H9 (cell line): ENCODE measurements at regions not wholly inside any gene's neighbourhood (a gene's known extent, or its start where the extent isn't known, plus 50 kb on each side); places are given as distances from the start of the nearest gene placed in this dataset.

Experiments used
- DNase-seq: peaks from one replicate; pipeline ENCODE4 v3.0.0-alpha.2; 2017
- H2AFZ ChIP-seq: one replicate; pipeline ENCODE4 v1.6.1; 2013; ENCODE audit warnings: mild to moderate bottlenecking, low read length, control low read depth, moderate library complexity
- H2AK5ac ChIP-seq: 2 replicates; pipeline ENCODE4 v1.6.1; 2013; ENCODE audit warnings: low read length, control low read depth, mixed read lengths; ENCODE audit not compliant: insufficient read length
- H2BK120ac ChIP-seq: one replicate; pipeline ENCODE4 v1.6.1; 2013; ENCODE audit warnings: low read depth, mild to moderate bottlenecking, low read length, control low read depth, inconsistent platforms; ENCODE audit not compliant: poor library complexity, severe bottlenecking
- H2BK12ac ChIP-seq: 2 replicates; pipeline ENCODE4 v1.6.1; 2013; ENCODE audit warnings: low read length, control low read depth, mixed read lengths, low read depth; ENCODE audit not compliant: insufficient read length
- H2BK15ac ChIP-seq: 2 replicates; pipeline ENCODE4 v1.6.1; 2013; ENCODE audit warnings: low read depth, low read length, control low read depth
- H2BK20ac ChIP-seq: one replicate; pipeline ENCODE4 v1.6.1; 2013; ENCODE audit warnings: low read depth, mild to moderate bottlenecking, low read length, control low read depth, inconsistent platforms; ENCODE audit not compliant: poor library complexity, severe bottlenecking
- H2BK5ac ChIP-seq: 2 replicates; pipeline ENCODE4 v1.6.1; 2013; ENCODE audit warnings: low read length, control low read depth, mixed read lengths; ENCODE audit not compliant: insufficient read length
- H3K14ac ChIP-seq: 2 replicates; pipeline ENCODE4 v1.6.1; 2013; ENCODE audit warnings: low read length, control low read depth; ENCODE audit not compliant: insufficient read depth
- H3K18ac ChIP-seq: 2 replicates; pipeline ENCODE4 v1.6.1; 2013; ENCODE audit warnings: low read depth, mild to moderate bottlenecking, mixed read lengths, low read length, control low read depth; ENCODE audit not compliant: insufficient read length
- H3K23ac ChIP-seq: 2 replicates; pipeline ENCODE4 v1.6.1; 2013; ENCODE audit warnings: low read length, control low read depth, mixed read lengths, low read depth; ENCODE audit not compliant: insufficient read length
- H3K23me2 ChIP-seq: 2 replicates; pipeline ENCODE4 v1.6.1; 2013; ENCODE audit warnings: low read depth, mild to moderate bottlenecking, mixed read lengths, low read length, control low read depth; ENCODE audit not compliant: insufficient read length, poor library complexity, severe bottlenecking
- H3K27ac ChIP-seq: 2 replicates; pipeline ENCODE4 v1.5.1; 2013; ENCODE audit warnings: low read length, control low read depth, mixed read lengths, low read depth; ENCODE audit not compliant: insufficient read length
- H3K27me3 ChIP-seq: 2 replicates; pipeline ENCODE4 v1.6.1; 2013; ENCODE audit warnings: low read length, control low read depth, inconsistent platforms; ENCODE audit not compliant: insufficient read depth
- H3K4ac ChIP-seq: 2 replicates; pipeline ENCODE4 v1.6.1; 2013; ENCODE audit warnings: low read depth, mild to moderate bottlenecking, control low read depth, inconsistent platforms, low read length, moderate library complexity
- H3K4me1 ChIP-seq: 2 replicates; pipeline ENCODE4 v1.6.1; 2013; ENCODE audit warnings: low read length, control low read depth, inconsistent platforms; ENCODE audit not compliant: insufficient read depth
- H3K4me2 ChIP-seq: 2 replicates; pipeline ENCODE4 v1.6.1; 2013; ENCODE audit warnings: low read length, control low read depth, mixed read lengths; ENCODE audit not compliant: insufficient read length, insufficient read depth
- H3K56ac ChIP-seq: 2 replicates; pipeline ENCODE4 v1.6.1; 2013; ENCODE audit warnings: low read depth, mild to moderate bottlenecking, mixed read lengths, low read length, control low read depth; ENCODE audit not compliant: insufficient read length
- H3K79me1 ChIP-seq: 2 replicates; pipeline ENCODE4 v1.6.1; 2013; ENCODE audit warnings: low read depth, mild to moderate bottlenecking, moderate library complexity, low read length, control low read depth, inconsistent platforms; ENCODE audit not compliant: insufficient read depth, poor library complexity, severe bottlenecking
- H3K79me2 ChIP-seq: 2 replicates; pipeline ENCODE4 v1.6.1; 2013; ENCODE audit warnings: low read length, control low read depth, inconsistent platforms; ENCODE audit not compliant: insufficient read depth
- H3K9ac ChIP-seq: 2 replicates; pipeline ENCODE4 v1.6.1; 2013; ENCODE audit warnings: low read length, control low read depth, mixed read lengths; ENCODE audit not compliant: insufficient read length; ENCODE audit errors: extremely low read depth
- H3K9me3 ChIP-seq: one replicate; pipeline ENCODE4 v1.6.1; 2013; ENCODE audit warnings: low read depth, low read length, inconsistent platforms; ENCODE audit not compliant: control insufficient read depth
- H3T11ph ChIP-seq: one replicate; pipeline ENCODE4 v1.6.1; 2013; ENCODE audit warnings: mild to moderate bottlenecking, low read length, control low read depth, inconsistent platforms
- H4K20me1 ChIP-seq: one replicate; pipeline ENCODE4 v1.6.1; 2013; ENCODE audit not compliant: control insufficient read depth, insufficient read length, insufficient read depth
- H4K5ac ChIP-seq: 2 replicates; pipeline ENCODE4 v1.6.1; 2013; ENCODE audit warnings: low read depth, mild to moderate bottlenecking, mixed read lengths, low read length, control low read depth; ENCODE audit not compliant: insufficient read length
- H4K8ac ChIP-seq: replicated peaks from 2 replicates; pipeline ENCODE4 v1.6.1; 2013; ENCODE audit warnings: low read length, control low read depth, mixed read lengths, low read depth; ENCODE audit not compliant: insufficient read length
- H4K91ac ChIP-seq: 2 replicates; pipeline ENCODE4 v1.6.1; 2013; ENCODE audit warnings: low read depth, mild to moderate bottlenecking, moderate library complexity, mixed read lengths, low read length, control low read depth; ENCODE audit not compliant: insufficient read length
- H3K27ac Mint-ChIP-seq, 3 experiments: 2 replicates in 2 of 3; 3 replicates in 1 of 3; pipeline ENCODE4 v1.8.0; 2020 to 2021; ENCODE audit warnings: mixed read lengths in 3 of 3, mild to moderate bottlenecking in 1 of 3, moderate library complexity in 1 of 3
- H3K27me3 Mint-ChIP-seq: 2 replicates; pipeline ENCODE4 v1.8.0; 2021; ENCODE audit warnings: low read depth, mild to moderate bottlenecking, moderate library complexity, mixed read lengths
- H3K36me3 Mint-ChIP-seq, 3 experiments: 2 replicates in 2 of 3; 3 replicates in 1 of 3; pipeline ENCODE4 v1.8.0; 2020 to 2021; ENCODE audit warnings: low read depth in 3 of 3, mixed read lengths in 3 of 3; ENCODE audit not compliant: insufficient read depth in 1 of 3
- H3K4me1 Mint-ChIP-seq, 2 experiments: 2 replicates each; pipeline ENCODE4 v1.8.0; 2020; ENCODE audit warnings: mixed read lengths in 2 of 2
- H3K4me3 Mint-ChIP-seq, 2 experiments: 2 replicates in 1 of 2; 3 replicates in 1 of 2; pipeline ENCODE4 v1.8.0; 2020 to 2021; ENCODE audit warnings: mild to moderate bottlenecking in 2 of 2, mixed read lengths in 2 of 2, moderate library complexity in 1 of 2
- H3K9me3 Mint-ChIP-seq, 2 experiments: 2 replicates in 1 of 2; 3 replicates in 1 of 2; pipeline ENCODE4 v1.8.0; 2020; ENCODE audit warnings: mild to moderate bottlenecking in 2 of 2, mixed read lengths in 2 of 2, moderate library complexity in 1 of 2
- CTCF ChIP-seq: fragments of 200-600 bp; sonication (generic); conservative IDR thresholded peaks from 3 replicates; pipeline ENCODE4 v1.8.0; 2021; ENCODE audit warnings: antibody characterized with exemption, mild to moderate bottlenecking
- WGBS: extraction: QIAGEN DNeasy Blood & Tissue Kit; methylation state at CpG from one replicate; pipeline ENCODE4 v1.1.7; 2013; ENCODE audit warnings: missing lambda C conversion rate, low lambda C conversion rate, mixed read lengths; ENCODE audit not compliant: insufficient read length; ENCODE audit errors: extremely low coverage; 5-methylcytosine and 5-hydroxymethylcytosine counted together

- Histone ChIP-seq H3K4ac (no peak overlapping the region), H3K14ac (no peak overlapping the region), H2BK20ac (no peak overlapping the region), H3K4me1 (no peaks in the 10 kb centered on the region), H2AK5ac (no peak overlapping the region), H2BK15ac (no peak overlapping the region), H4K5ac (no peak overlapping the region), H2BK120ac (no peak overlapping the region), H3K23me2 (no peaks in the 10 kb centered on the region), H3K9ac (no peak overlapping the region), H3K79me1 (no peaks in the 10 kb centered on the region), H4K20me1 (no peaks in the 10 kb centered on the region), H4K8ac (no peak overlapping the region), H4K91ac (no peak overlapping the region), H3K27ac (no peak overlapping the region), H3K27me3 (no peaks in the 10 kb centered on the region), H2AFZ (no peak overlapping the region), H3K4me2 (no peak overlapping the region), H2BK5ac (no peak overlapping the region), H3K56ac (no peak overlapping the region), H3K79me2 (no peaks in the 10 kb centered on the region), H3K9me3 (no peaks in the 10 kb centered on the region), H3K23ac (no peak overlapping the region), H2BK12ac (no peak overlapping the region), H3K18ac (no peak overlapping the region), H3T11ph (no peak overlapping the region)
- no CpG with 5 or more reads among the region's 1 CpG for WGBS
- Mint-ChIP-seq H3K4me1 (peaks cover 13 to 19% of the 10 kb centered on the region in 2 experiments), H3K36me3 (peaks cover 0 to 3% (median 0%) of the 10 kb centered on the region in 3 experiments; a peak in 1 of 7 replicates), H3K27me3 (no peaks in the 10 kb centered on the region), H3K4me3 (no peak overlapping the region), H3K27ac (peak overlapping the region in 1 of 3 experiments; percentile 18; a peak in 1 of 7 replicates), H3K9me3 (peaks cover 7% of the 10 kb centered on the region in 2 experiments; a peak in 3 of 5 replicates)
- no peak for TF ChIP-seq CTCF
- DNase-seq = no peak
Observed at GRCh38 chr2:194086129-194086528, 1570.9 kb upstream of the SLC39A10 start.
